ENCODE measurements at regions not wholly inside any gene's neighbourhood (a gene's known extent, or its start where the extent isn't known, plus 50 kb on each side); places are given as distances from the start of the nearest gene placed in this dataset.

DNA sequence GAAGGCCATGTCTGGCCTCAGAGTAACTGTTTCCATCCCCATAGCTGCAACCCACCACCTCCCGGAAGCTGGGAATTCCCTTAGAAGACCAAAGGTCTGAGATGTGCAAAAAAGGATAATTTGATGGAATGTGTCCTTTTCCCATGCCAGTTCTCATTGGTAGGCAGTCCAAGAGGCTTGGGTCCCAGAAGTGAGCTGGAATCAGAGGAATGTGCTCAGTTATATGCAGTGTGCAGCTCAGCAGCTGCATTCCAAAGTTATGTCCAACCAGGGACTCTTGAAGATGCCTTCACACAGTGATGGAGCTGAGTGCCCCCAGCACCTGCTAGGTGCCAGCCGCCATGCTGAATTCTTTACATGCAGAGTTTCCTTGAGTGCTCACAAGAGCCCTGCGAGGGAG is 583.9 kb upstream of the TBX3 start:
- no peak for DNase-seq (ENCODE audit: low read depth in 2 of 2)

GRCh38 chr12:115267464-115267863 is 583.5 kb upstream of the TBX3 start:
- no peak for DNase-seq (ENCODE audit: low read depth in 2 of 2)

DNA sequence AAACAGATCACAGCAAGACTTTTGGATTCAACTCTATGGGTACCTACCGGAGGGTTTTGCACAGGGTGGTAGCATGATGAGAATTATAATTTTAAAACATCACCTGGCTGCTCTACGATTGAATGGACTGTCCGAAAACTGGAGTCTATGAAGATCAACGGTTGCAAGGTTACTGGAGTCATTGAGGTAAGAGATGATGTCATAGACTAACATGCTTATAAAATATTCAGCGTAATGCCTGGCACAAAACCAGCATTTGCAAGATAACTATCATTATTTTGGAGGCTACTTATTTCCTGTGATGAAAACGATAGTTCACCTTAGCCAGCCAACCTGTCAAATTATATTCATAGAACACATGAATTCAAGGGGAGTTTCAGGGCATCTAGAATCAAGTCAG is 580.6 kb upstream of the TBX3 start:
- no peak for DNase-seq (ENCODE audit: low read depth in 2 of 2)

- DNase-seq (ENCODE audit: low read depth in 2 of 2) = no peak
Measured at GRCh38 chr12:115261691-115262398, 577.9 kb upstream of the TBX3 start.

- DNase-seq (ENCODE audit: low read depth in 2 of 2) = no peak
Measured at GRCh38 chr12:115260762-115261675, 577.0 kb upstream of the TBX3 start.

- DNase-seq (ENCODE audit: low read depth in 2 of 2) = no peak
Measured at GRCh38 chr12:115259968-115260747, 576.2 kb upstream of the TBX3 start.

DNA sequence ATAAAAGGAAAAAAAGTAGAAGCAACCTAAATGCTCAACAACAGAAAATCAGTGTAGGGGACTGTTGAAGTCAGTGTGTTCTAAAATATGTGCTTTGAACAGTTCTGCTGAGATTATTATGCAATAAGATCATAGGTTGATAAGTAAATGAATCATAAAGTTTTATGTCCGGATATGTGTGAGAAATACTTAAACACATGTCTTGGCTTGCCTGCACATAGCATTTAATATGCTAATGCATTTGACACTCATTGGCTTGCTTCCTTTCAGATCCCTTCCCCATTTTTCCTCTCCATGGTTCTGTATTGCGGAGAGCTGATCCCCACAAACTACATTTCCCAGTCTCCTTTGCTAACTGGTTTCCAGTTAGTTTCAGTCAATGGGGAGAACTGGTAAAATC is 573.8 kb upstream of the TBX3 start:
- no peak for DNase-seq (ENCODE audit: low read depth in 2 of 2)

DNA sequence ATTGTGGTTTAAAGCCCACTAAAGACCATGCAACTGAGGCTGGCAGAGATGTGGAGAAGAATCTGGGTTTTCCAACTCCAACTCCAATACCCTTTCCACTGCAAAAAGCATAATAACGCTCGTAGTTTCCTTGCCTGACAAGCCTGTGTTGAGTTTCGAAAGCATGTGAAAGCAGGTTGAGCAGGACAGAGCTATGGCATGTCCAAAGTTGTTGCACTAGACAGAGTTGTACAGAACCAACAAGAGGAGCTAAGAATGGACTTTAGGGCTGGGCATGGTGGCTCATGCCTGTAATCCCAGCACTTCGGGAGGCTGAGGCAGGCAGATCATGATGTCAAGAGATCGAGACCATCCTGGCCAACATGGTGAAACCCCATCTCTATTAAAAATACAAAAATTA is 572.0 kb upstream of the TBX3 start:
- DNase-seq (ENCODE audit: low read depth in 2 of 2) = no peak

GRCh38 chr12:115255257-115255656 is 571.3 kb upstream of the TBX3 start:
- no peak for DNase-seq (ENCODE audit: low read depth in 2 of 2)

DNA sequence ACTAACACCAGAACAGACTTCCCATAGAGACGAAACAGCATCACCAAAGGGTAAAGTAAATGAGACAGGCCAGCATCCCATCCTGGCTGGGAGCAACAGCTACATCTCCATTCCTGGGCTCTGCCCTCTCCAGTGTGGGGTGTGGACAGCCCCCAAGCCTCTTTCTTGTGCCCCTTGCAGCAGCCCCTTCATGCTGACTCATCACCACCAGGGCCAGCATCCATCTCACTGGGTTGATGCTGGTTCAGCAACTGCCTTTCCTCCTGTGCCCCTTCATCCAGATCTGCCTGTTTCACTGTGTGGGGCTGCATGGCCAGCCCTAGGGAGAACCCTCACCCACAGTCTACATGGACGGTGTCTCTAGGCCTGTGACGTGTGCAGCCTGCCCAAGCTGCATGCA is 569.1 kb upstream of the TBX3 start:
- no peak for DNase-seq (ENCODE audit: low read depth in 2 of 2)

GRCh38 chr12:115251727-115252126 is 567.8 kb upstream of the TBX3 start:
- no peak for DNase-seq (ENCODE audit: low read depth in 2 of 2)

DNA sequence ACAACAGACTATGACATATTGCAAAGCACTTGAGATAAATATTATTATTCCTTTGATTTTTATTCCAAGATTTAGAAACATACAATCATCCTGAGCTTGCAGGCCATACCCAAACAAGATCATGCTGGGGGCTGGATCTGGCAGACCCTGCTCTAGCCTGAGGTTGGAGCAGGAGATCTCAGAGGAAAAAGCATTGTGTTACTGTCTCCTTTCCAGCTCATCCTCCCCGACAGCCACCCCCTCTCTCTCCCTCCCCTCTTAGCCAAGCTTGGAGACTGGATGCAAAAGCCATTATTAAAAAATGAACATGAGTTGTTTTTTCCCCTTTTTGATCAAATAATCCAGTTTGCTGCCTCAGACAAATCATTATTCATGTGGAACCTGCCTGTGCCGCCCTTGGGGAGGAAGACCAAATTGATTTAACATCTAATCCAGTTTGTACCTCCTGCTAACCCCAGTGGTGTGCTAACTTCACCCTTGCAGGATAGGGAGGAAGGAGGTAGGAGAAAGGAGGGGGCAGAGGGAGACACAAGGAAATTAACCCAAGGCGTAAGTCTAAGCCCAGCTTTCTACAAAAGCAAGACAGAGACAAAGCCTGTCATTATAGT is 565.8 kb upstream of the TBX3 start:
- no peak for DNase-seq (ENCODE audit: low read depth in 2 of 2)

DNA sequence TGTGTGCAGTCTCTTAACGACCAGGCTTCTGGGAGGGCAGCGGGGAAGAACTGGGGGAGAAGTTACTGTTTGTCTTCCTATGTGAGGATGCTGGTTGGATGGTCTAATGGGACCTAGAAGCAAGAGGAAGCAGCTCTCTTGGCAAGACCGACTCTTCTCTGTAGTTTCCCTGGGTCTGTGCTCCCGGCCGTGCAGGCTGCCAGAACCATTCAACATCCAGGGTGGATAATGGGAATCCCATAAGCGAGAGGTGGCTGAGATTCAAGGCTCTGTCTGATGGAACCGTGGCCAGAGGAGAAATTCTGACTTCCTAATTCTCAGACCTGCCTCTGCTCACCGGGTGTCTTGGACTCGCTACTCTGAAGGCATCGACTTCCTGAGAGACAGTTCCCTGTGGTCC is 561.0 kb upstream of the TBX3 start:
- no peak for DNase-seq (ENCODE audit: low read depth in 2 of 2)

- no peak for DNase-seq (ENCODE audit: low read depth in 2 of 2)
Measured at GRCh38 chr12:115243933-115244628, 560.1 kb upstream of the TBX3 start.

- no peak for DNase-seq (ENCODE audit: low read depth in 2 of 2)
Measured at GRCh38 chr12:115240251-115240650, 556.3 kb upstream of the TBX3 start.

- no peak for DNase-seq (ENCODE audit: low read depth in 2 of 2)
Measured at GRCh38 chr12:115235880-115236279, 551.9 kb upstream of the TBX3 start.

- no peak for DNase-seq (ENCODE audit: low read depth in 2 of 2)
Measured at GRCh38 chr12:115233891-115234543, 550.0 kb upstream of the TBX3 start.

GRCh38 chr12:115232455-115233156 is 548.6 kb upstream of the TBX3 start:
- DNase-seq (ENCODE audit: low read depth in 2 of 2) = no peak

GRCh38 chr12:115230606-115231005 is 546.6 kb upstream of the TBX3 start:
- no peak for DNase-seq (ENCODE audit: low read depth in 2 of 2)

- no peak for DNase-seq (ENCODE audit: low read depth in 2 of 2)
Measured at GRCh38 chr12:115229517-115229916, 545.5 kb upstream of the TBX3 start.
